Effector memory CD4-positive, alpha-beta T cell (primary cell): ENCODE measurements at regions not wholly inside any gene's neighbourhood (a gene's known extent, or its start where the extent isn't known, plus 50 kb on each side); places are given as distances from the start of the nearest gene placed in this dataset.

ENCODE experiments used
- DNase-seq, 3 donors: peaks; one replicate each; pipeline ENCODE4 v3.0.0-alpha.2; 2020
- H3K27ac ChIP-seq: 2 replicates; pipeline ENCODE4 v1.7.0; 2013; ENCODE audit warnings: mild to moderate bottlenecking, low read length, moderate library complexity; ENCODE audit not compliant: insufficient read depth, poor library complexity, severe bottlenecking
- H3K27me3 ChIP-seq: replicated peaks from 2 replicates; pipeline ENCODE4 v1.7.0; 2013; ENCODE audit warnings: mild to moderate bottlenecking, low read length; ENCODE audit not compliant: insufficient read depth, control insufficient read depth, poor library complexity, severe bottlenecking
- H3K36me3 ChIP-seq: 2 replicates; pipeline ENCODE4 v1.7.0; 2013; ENCODE audit warnings: mild to moderate bottlenecking, low read length, moderate library complexity; ENCODE audit not compliant: control insufficient read depth, insufficient read depth
- H3K4me1 ChIP-seq: 2 replicates; pipeline ENCODE4 v1.7.0; 2013; ENCODE audit warnings: low read length, mild to moderate bottlenecking; ENCODE audit not compliant: control insufficient read depth, insufficient read depth, poor library complexity, severe bottlenecking
- H3K4me3 ChIP-seq: 2 replicates; pipeline ENCODE4 v1.7.0; 2013; ENCODE audit warnings: low read length, low read depth, mild to moderate bottlenecking; ENCODE audit not compliant: insufficient read depth, poor library complexity, severe bottlenecking
- H3K9me3 ChIP-seq: 2 replicates; pipeline ENCODE4 v1.7.0; 2013; ENCODE audit warnings: mild to moderate bottlenecking, low read length, moderate library complexity; ENCODE audit not compliant: control insufficient read depth

DNA sequence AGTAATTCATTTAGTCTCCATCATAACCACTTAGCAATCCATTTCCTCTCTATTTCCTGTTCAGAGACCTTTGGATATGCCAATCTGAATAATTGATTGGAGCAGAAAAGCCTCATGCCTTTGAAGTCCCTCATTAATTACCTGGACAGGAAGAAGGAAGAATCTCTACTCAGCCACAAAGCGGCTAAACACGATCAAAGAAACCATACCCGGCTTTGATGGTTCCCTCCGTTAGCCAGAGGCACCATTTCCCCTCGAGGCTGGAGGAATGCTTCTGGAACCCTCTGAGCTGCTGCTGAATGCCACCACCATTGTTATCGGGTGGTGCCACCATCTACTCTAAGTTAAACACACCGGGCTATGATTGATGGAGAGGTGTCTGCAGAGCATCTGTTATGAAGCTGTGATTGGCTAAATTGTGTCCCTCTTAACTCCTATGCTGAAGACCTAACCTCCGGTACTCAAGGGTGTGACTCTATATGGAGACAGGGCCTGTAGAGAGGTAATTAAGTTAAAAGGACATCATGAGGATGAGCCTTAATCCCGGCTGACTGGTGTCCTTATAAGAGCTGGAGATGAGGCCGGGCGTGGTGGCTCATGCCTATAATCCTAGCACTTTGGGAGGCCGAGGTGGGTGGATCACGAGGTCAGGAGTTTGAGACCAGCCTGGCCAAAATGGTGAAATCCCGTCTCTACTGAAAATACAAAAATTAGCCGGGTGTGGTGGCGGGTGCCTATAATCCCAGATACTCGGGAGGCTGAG, 168.6 kb downstream of the CTTN start:
- Histone ChIP-seq H3K27ac (no peak overlapping the region), H3K36me3 (no peaks in the 10 kb centered on the region), H3K4me3 (no peak overlapping the region), H3K4me1 (no peaks in the 10 kb centered on the region), H3K27me3 (no peaks in the 10 kb centered on the region), H3K9me3 (no peaks in the 10 kb centered on the region)
- no peak for DNase-seq

DNA sequence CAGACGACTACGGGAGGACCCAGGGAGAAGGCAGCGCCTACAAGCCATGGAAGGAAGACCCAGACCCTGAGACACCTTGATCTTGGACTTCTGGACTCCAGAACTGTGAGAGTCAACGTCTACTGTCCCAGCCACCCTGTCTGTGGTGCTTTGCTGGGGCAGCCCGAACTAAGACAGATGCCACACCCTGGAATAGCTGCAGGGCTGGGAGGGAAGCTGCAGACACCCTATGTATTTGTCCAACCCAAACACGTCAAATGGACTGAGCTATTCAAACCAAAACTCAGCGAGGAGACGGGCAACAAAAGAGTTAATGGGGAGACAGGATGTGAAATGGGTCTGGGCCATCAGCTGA, 169.3 kb downstream of the CTTN start:
- Histone ChIP-seq H3K9me3 (no peaks in the 10 kb centered on the region), H3K27me3 (no peaks in the 10 kb centered on the region), H3K4me3 (no peak overlapping the region), H3K27ac (no peak overlapping the region), H3K4me1 (no peaks in the 10 kb centered on the region), H3K36me3 (no peaks in the 10 kb centered on the region)
- no peak for DNase-seq

DNA sequence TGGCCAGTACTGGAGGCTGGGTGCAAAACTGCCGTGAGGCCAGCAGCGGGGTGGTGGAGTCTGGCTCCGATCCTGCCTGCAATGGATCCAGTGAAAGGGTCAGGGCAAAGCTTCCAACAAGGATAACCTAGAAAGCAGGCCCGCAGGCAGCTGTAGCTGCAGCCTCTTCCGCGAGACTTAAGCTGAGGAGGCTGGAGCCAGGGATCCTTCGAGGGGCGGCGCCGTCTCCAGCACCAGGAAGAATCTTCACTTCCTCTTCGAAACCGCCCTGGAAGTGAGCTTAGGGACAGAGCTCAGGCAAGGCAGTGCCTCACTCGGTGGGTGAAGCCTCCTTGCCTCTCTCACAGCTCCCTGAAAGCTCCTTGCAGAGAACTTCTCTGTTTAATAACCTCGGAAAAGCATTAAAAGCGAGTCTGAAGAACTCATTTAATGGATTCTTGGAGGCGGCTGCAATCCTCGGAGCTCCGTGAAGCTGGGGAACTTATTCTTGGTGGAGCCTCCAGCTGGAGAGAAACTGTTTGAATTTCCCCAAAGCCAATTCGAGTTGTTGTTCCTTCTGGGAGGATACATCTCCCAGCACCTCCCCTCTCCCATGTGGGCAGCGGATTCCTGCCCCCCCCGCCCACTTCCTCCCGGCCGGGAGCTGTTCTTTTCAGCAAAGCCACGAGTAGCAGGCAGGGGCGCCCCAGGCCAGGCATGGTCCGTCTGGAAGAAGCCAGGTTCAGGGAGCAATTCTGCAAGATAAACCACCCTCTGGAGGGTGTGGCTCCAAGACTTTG, 169.9 kb downstream of the CTTN start:
- no peak for DNase-seq
- Histone ChIP-seq H3K9me3 (no peaks in the 10 kb centered on the region), H3K4me1 (no peaks in the 10 kb centered on the region), H3K4me3 (no peak overlapping the region), H3K36me3 (no peaks in the 10 kb centered on the region), H3K27me3 (no peaks in the 10 kb centered on the region), H3K27ac (no peak overlapping the region)

DNA sequence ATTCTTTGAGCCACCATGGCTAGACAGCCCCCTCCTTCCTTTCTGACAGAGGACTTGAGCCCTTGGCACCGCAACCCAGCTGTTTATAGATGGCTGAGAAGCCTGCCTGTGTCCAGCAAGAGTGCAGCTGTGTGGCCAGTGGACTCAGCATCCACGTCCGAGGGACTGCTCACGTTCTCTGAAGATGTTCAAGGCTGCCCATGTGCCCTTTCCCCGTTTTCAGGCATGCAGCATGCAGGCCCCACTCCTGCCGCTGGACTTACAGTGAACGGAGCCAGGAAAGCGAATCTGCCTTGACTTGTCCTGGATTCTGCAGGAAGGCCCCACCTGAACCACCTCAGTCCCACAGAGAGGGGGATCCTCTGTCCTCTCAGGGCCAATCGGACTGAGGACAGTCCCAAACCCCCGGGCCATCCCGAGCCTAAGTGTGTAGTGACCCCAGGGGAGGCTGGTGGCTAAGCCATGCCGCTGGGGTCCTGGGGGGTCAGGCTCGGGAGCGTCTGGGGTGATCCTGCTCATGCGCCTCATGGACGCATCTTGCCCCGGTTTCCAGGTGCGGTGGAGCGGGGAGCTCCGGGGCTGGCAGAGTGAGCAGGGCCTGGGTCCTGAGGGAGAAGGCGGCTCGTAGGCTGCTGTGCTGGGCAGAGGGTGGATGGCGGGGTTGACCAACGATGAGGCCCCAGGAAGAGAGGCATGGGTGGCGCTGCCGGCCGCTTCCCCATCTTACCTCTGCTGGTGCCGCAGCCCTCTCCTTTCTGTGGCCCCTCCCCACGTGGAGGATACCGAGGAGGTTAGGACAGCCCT, 170.7 kb downstream of the CTTN start:
- Histone ChIP-seq H3K36me3 (no peaks in the 10 kb centered on the region), H3K27ac (no peak overlapping the region), H3K27me3 (no peaks in the 10 kb centered on the region), H3K9me3 (no peaks in the 10 kb centered on the region), H3K4me1 (no peaks in the 10 kb centered on the region), H3K4me3 (no peak overlapping the region)
- no peak for DNase-seq

DNA sequence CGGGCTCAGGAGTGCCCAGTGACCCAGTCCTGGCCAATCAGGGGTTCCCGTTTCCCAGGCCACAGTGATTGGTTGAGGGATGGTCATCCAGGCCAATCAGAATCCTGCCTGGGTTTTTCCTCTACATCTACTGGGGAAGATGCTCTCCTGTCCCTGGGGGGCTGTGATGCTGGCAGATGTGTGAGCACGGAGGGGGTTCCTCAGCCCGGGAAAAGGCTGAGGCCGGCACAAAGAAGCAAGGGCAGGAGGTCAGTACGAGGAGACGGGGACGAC, 171.2 kb downstream of the CTTN start:
- Histone ChIP-seq H3K27ac (no peak overlapping the region), H3K36me3 (no peaks in the 10 kb centered on the region), H3K27me3 (no peaks in the 10 kb centered on the region), H3K9me3 (no peaks in the 10 kb centered on the region), H3K4me3 (no peak overlapping the region), H3K4me1 (no peaks in the 10 kb centered on the region)
- DNase-seq = no peak

DNA sequence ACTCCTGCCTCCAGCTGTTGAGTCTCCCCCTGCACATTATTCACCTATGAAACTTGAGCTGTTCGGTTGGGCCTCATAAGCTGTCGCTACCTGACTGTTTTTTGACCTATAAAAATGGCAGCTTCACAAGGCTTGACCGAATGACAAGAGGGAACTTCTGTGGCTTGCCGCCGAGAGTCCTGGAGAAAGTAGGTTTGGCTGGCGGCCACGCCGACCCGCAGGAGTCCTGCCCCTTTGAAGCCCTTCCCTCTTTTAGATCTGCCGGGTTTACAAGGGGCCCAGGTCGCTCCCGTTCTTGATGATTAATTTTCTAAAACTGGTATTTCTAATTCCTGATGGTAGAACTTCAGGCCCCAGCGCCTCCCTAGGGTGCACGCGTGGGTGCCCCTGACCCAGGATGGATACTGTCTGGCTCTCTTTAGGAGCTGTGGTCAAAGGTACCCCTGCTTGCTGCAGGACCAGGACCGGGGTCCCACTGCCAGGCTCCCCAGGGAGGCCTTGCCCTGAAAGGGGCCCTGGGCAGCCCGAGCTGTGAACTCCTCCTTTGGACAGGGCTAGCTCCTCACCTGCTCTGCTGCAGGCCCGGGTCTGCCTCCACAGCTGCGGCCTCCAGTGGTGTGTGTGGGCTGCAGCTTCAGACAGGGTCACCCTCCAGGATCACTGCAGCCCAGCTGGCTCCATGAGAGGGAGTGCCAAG, 171.8 kb downstream of the CTTN start:
- no peaks in the 10 kb centered on the region for H3K27me3 ChIP-seq
- no peaks in the 10 kb centered on the region for H3K36me3 ChIP-seq
- H3K27ac ChIP-seq = no peak overlapping the region
- no peak overlapping the region for H3K4me3 ChIP-seq
- no peak for DNase-seq
- no peaks in the 10 kb centered on the region for H3K4me1 ChIP-seq
- H3K9me3 ChIP-seq = no peaks in the 10 kb centered on the region

DNA sequence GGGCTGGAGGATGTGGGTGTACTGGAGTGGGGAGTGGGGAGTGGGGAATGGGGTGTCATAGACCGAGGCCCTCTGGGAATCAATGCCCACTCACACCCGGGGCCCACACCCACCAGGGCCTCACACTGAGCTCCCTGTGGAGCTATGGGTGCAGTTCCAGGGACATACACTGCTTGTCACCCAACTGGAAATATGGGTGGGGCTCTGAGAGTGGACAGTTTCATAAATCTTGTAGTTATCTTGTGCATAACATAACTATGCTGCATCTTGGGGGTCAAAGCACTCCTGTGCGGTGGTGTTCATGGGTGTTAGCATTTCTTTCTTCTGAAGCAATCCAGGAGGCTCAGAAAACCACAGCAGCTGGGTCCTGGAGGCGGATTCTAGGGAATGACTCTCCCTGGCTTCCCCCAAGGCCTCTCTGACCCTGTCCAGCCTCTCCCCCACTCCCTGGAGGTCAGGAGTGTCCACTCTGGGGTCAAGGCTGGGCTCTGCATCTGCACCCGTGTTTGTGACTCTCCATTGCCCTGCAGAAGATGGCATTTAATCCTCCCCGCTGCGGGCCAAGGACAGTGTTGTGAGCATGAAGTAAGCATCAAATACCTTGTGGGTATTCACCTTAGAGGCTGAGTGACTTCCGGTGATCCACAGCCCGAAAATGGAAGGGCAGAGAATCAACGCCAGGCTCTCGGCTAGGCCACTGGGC, 172.5 kb downstream of the CTTN start:
- no peak for DNase-seq
- Histone ChIP-seq H3K36me3 (no peaks in the 10 kb centered on the region), H3K4me3 (no peak overlapping the region), H3K27me3 (no peaks in the 10 kb centered on the region), H3K9me3 (no peaks in the 10 kb centered on the region), H3K27ac (no peak overlapping the region), H3K4me1 (no peaks in the 10 kb centered on the region)

DNA sequence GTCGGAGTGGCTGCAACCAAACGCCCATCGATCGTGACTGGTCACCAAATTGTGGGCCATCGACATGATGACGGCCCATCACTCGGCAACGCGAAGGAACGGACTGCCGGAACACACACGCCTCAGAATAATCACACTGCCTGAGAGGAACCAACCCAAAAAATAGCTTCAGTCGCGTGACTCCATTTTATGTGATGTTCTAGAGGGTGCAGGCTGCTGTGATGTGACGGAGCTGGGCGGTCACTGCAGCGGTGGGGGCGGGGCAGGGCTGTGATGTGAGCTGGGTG, 174.6 kb downstream of the CTTN start:
- Histone ChIP-seq H3K9me3 (no peaks in the 10 kb centered on the region), H3K4me1 (no peaks in the 10 kb centered on the region), H3K4me3 (no peak overlapping the region), H3K27ac (no peak overlapping the region), H3K36me3 (no peaks in the 10 kb centered on the region), H3K27me3 (no peaks in the 10 kb centered on the region)
- no peak for DNase-seq

DNA sequence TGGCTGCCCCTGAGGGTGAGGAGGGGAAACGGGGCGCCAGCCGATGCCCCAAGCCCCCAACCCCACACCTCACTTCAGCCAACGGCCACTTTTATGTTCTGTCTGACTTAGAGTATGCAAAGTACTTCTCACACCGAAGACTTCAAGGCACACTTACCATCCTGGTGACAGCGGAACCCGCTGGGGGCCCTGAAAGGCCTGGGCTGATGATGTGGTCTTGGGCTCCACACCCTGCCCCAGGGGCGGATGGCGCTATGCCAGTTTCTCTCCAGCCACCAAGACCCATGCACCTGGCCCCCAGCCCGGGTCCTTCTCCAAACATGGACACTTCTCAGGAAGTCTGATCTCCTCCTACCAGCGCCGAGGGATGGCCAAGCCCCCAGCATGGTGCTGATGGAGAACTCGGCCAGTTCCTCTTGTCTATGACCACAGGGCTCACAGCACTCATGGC, 175.4 kb downstream of the CTTN start:
- Histone ChIP-seq H3K4me1 (no peaks in the 10 kb centered on the region), H3K9me3 (no peaks in the 10 kb centered on the region), H3K36me3 (no peaks in the 10 kb centered on the region), H3K27me3 (no peaks in the 10 kb centered on the region), H3K27ac (no peak overlapping the region), H3K4me3 (no peak overlapping the region)
- DNase-seq = no peak
